ENCODE measurements at regions not wholly inside any gene's neighbourhood (a gene's known extent, or its start where the extent isn't known, plus 50 kb on each side); places are given as distances from the start of the nearest gene placed in this dataset.

GRCh38 chr10:128643658-128644057, 517.4 kb upstream of the MKI67 start:
- DNase-seq (ENCODE audit: low spot score) = no peak
- in situ Hi-C loops (cut with MboI; ENCODE audit: low sequenced_read_pairs, unreplicated experiment) = no loop called here
- no peak for TF ChIP-seq CTCF (IDR thresholded peaks at IDR 0.05; ENCODE audit: borderline replicate concordance, control extremely low read depth, extremely low read depth, insufficient read depth, missing control alignments)

GRCh38 chr10:128645486-128645885, 519.3 kb upstream of the MKI67 start:
- DNase-seq (ENCODE audit: low spot score) = no peak
- in situ Hi-C loops (cut with MboI; ENCODE audit: low sequenced_read_pairs, unreplicated experiment) = no loop called here
- no peak for TF ChIP-seq CTCF (IDR thresholded peaks at IDR 0.05; ENCODE audit: borderline replicate concordance, control extremely low read depth, extremely low read depth, insufficient read depth, missing control alignments)

- no peak for TF ChIP-seq CTCF (IDR thresholded peaks at IDR 0.05; ENCODE audit: borderline replicate concordance, control extremely low read depth, extremely low read depth, insufficient read depth, missing control alignments)
- in situ Hi-C loops (cut with MboI; ENCODE audit: low sequenced_read_pairs, unreplicated experiment) = no loop called here
- no peak for DNase-seq (ENCODE audit: low spot score)
Observed at GRCh38 chr10:128646956-128647355, 520.7 kb upstream of the MKI67 start.

GRCh38 chr10:128657548-128657947, 531.3 kb upstream of the MKI67 start:
- in situ Hi-C loops (cut with MboI; ENCODE audit: low sequenced_read_pairs, unreplicated experiment) = no loop called here
- DNase-seq (ENCODE audit: low spot score) = no peak
- TF ChIP-seq CTCF (IDR thresholded peaks at IDR 0.05; ENCODE audit: borderline replicate concordance, control extremely low read depth, extremely low read depth, insufficient read depth, missing control alignments) = no peak

GRCh38 chr10:128660726-128661125, 534.5 kb upstream of the MKI67 start:
- no peak for DNase-seq (ENCODE audit: low spot score)
- TF ChIP-seq CTCF (IDR thresholded peaks at IDR 0.05; ENCODE audit: borderline replicate concordance, control extremely low read depth, extremely low read depth, insufficient read depth, missing control alignments) = no peak
- in situ Hi-C loops (cut with MboI; ENCODE audit: low sequenced_read_pairs, unreplicated experiment) = no loop called here

- no peak for TF ChIP-seq CTCF (IDR thresholded peaks at IDR 0.05; ENCODE audit: borderline replicate concordance, control extremely low read depth, extremely low read depth, insufficient read depth, missing control alignments)
- in situ Hi-C loops (cut with MboI; ENCODE audit: low sequenced_read_pairs, unreplicated experiment) = no loop called here
- DNase-seq (ENCODE audit: low spot score) = no peak
Observed at GRCh38 chr10:128661404-128662197, 535.4 kb upstream of the MKI67 start.
